ENCODE measurements at regions not wholly inside any gene's neighbourhood (a gene's known extent, or its start where the extent isn't known, plus 50 kb on each side); places are given as distances from the start of the nearest gene placed in this dataset.

GRCh38 chr9:104362912-104363472 lies 141.1 kb upstream of the OR13F1 start:
- TF ChIP-seq CTCF (IDR thresholded peaks at IDR 0.05; ENCODE audit: insufficient read depth, low read depth, low read length) (no peak), EZH2 (IDR thresholded peaks at IDR 0.05; ENCODE audit: insufficient read depth, low read length) (no peak)
